OCI-M2 (cell line): ENCODE measurements at regions not wholly inside any gene's neighbourhood (a gene's known extent, or its start where the extent isn't known, plus 50 kb on each side); places are given as distances from the start of the nearest gene placed in this dataset.
"Not testable (repeated sequence)": the region's sequence is repeated elsewhere in the genome, so short reads cannot be mapped to it uniquely, and the experiment has no call there.

Source experiments
- DNase-seq: peaks from one replicate; lab custom pipeline; 2025; ENCODE audit not compliant: unreplicated experiment; lab: John Stamatoyannopoulos, UW

DNA sequence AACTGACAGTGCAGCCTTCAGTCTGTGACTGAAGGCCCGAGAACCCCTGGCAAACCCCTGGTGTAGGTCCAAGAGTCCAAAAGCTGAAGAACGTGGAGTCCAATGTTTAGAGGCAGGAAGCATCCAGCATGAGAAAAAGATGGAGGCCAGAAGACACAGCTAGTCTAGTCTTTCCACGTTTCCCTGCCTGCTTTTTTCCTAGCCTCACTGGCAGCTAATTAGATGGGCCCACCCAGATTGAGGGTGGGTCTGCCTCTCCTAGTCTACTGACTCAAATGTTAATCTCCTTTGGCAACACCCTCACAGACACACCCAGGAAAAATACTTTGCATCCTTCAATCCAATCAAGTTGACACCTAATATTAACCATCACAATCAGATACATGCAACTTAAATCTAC, 87.8 kb downstream of the TENT5D start:
- DNase-seq: not testable (repeated sequence)

DNA sequence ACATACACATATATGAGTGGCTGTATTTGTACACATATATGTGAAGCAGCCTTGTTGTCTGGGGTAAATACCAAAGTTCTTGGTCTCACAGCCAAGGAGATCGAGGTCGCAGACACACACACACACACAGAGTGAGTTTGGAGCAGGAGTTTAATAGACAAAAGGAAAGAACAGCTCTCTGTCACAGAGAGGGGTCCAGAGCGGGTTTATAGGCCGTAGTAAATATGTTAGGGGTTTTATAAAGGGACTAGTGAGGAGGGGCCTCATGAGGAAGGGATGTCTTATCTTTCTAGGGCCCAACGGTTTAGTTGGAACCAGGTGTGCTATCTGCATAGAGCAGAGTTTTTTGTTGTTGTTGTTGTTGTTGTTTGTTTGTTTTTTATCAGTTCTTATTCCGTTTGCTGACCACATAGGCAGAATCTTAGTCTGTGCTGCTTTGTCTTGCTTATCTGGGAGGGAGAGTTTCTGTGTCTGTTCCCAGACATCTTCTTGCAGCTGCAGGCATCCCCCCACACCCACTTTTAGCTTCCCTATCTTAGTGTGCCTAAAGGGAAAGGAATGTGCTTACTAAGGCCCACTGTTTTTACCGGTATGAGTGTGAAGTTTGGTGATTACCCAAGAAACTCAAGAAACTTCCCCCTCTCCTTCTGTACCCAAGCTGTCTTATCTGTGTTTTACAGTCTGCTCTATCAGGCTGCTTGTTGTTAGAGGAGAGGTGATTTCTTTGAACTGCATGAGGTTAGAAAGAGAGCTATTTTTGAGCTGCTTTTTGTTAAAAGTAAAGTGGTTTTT, 91.9 kb downstream of the TENT5D start:
- peak; percentile 32 for DNase-seq

DNA sequence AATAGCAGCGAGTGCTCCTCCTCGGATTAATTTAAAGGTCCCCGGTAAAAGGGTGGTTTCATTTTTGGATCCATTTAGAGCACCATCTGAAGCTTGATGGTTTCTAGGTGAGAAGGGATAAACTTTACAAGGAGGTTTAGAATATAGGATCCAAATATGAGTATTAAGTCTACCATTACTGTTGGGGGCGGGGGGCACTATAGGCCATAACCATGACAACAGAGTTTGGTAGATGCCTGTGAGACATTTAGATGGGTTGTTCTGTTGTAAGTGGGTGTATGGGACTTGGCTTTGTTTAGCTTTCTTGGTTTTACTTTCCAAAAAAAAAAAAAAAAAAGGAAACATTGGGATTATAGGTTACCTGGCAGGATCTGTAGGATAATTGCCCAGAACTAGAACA, 92.7 kb downstream of the TENT5D start:
- DNase-seq: no peak

DNA sequence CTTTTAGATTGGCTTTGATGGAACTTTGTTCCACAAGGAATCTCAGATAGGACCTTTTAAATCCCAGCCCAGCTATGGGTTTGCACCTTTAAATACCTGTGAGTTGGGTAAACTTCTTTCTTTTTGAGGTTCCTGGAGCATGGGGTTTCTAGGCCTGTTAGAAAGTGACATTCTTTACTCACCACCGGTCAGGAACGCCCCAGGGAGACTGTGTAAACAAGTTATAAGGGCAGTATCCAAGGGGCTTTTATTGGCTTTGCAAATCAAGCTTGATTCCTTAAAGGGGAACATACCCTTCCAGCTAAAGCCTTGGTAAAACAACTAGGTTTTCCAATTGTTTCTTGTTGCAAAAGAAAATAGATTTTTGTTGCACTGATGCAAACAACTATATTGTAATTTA, 93.4 kb downstream of the TENT5D start:
- no peak for DNase-seq

DNA sequence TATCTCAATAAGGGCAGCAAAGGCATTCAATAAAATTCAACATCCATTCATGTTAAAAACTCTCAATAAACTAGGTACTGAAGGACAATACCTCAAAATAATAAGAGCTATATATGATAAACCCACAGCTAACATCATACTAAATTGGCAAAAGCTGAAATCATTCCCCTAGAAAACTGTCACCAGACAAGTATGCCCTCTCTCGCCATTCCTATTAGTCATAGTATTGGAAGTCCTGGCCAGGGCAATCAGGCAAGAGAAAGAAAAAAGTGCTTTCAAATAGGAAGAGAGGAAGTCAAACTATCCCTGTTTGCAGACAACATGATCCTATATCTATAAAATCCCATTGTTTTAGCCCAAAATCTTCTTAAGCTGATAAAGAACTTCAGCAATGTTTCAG, 116.8 kb downstream of the TENT5D start:
- no peak for DNase-seq

DNA sequence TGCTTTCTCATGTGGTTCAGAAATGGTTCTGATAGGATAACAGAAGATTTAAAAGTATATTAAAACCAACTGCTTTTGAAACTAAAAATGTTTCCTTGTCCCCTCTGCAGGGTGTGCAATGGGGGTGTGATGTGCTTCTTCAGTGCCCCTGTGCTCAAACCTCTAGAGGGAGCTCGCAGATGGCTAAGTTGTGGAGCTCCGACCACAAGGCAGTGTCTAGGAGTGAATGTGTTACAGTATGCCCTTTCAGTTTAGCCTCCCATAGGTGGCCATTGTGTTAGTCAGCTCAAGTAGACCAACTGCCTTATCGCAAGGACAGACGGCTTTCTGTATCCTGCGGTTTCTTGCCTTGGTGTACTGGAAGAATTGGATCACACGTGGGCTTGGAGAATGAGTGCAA, 130.5 kb downstream of the TENT5D start:
- no peak for DNase-seq

DNA sequence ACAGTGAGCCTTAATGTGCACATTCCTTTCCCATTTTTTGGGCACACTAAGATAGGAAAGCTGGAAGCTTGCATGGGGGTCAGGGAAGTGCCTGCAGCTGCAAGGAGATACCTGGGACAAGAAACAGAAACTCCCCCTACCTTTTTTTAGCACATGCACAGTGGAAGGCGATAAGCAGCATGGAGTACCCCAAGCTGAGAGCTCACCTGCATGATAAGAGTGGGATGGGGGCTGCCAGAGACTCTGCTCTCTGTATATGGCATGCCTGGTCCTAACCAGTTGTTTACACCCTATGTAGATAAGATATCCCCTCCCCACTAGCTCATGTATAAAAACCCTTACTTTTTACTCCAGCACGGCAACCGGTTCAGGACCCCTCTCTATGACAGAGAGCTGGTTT, 135.9 kb downstream of the TENT5D start:
- no peak for DNase-seq

DNA sequence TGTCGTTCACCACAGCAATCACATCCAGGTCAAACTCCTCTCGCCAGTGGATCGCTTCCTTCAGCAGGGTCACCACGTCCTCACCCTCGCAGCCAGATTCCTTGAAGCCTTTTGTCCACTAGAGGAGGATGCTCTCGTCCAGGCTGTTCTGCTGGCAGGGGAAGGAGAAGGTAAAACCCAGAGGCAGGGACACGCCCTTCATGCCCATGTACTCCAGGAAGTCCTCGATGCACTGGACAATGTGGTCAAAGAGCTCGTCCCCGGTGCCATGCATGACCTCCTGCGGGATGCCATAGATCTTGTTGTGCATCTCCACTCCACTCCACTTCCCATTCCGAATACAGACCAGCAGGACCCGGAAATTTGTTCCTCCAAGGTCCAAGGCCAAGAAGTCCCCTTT, 152.4 kb downstream of the TENT5D start:
- DNase-seq: no peak

DNA sequence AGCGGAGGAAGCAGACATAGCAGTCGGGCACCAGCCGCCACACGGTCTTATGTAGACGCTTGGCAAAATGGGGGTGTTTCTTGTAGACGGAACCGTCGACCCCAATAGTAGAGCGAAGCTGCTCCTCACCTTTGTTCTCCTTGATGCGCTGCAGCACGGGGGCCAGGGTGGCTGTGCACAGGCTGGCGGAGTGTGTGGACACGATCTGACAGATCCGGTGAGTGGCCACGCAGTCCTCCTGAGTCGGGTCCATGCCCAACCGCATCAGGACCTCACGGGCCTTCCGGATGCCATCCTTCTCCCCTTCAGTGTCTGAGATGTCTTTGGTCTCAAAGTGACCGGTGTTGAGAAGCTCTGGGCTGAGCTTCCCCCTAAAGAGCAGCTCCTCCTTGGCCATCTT, 153.0 kb downstream of the TENT5D start:
- DNase-seq: no peak

DNA sequence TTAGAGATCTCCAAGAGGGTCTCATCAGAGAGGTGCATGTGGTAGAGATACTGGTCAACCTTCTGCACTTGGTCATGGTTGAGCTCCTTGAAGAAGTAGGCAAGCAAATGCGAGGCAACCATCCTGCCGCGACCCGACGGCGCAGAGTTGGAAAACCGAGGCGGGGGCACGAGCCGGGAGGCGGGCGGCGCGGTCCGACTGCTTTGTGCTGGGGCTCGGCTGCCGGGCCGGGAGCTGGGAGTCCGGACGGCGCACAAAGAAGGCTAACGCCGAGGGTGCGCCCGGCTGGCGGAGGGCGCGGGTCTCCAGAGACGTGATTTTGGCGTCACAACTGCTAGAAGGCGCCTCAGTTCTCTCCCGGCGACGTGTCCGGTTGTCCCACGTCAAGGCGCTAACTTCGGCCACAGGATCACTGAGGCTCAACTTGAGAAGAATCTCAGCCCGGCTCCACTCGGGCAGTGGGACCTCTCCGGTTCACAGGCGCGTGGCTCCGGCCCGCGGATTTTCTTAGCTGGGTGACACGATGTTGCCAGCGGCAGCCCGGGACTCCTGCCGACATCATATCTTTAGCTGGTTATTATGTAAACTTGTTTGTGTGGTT, 154.3 kb downstream of the TENT5D start:
- DNase-seq: not testable (repeated sequence)

DNA sequence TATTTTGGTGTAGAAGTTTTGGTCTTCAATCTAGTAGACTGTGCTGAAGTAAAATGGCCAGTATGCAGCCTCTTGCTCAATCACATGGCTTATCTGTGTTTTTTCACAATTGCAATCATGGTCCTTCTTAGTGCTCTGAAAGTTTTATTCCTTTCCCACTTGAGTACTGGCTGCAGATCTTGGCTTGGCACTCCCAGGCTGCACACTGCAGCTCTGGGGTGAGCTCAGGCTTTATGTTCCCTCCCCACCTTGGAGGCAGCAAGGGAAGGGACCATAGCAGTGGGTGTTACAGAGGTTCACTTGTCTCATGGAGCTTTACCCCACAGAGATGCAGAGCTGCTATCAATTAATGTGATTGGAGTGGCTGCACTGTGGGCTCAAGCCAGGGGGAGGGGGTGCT, 156.0 kb downstream of the TENT5D start:
- DNase-seq: no peak

DNA sequence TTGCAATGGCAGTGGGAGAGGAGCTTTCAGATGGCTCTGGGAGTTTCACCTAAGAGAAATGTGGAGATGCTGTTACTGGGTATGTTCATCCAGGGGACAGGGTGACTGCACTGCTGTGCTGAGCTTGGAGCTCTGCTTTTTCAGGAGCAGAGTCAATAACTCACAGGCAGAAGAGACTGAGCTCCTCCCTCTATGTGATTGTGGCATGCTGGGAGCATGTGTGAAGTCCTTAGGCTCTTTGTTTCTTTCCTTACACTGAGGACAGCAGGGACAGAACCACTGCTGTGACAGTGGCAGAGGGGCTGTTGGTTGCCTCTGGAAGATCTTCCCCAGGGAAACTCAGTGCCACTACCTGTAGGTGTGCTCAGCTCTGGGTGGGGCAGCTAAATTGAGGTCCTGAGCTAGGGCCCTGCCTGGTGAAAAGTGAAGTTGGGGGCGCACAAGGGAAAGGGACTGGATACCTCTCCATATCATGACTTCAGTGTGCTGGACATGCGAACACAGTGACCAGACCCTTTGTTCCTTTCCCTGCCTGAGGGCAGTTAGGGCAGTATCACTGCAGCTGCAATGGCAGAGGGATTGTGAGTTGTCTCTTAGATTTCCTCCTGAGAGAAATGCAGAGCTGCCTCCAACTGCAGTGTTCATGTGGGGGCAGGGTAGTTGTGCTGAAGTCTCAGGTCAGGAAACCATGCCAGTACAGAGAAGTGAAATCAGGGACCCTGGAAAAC, 156.7 kb downstream of the TENT5D start:
- no peak for DNase-seq

DNA sequence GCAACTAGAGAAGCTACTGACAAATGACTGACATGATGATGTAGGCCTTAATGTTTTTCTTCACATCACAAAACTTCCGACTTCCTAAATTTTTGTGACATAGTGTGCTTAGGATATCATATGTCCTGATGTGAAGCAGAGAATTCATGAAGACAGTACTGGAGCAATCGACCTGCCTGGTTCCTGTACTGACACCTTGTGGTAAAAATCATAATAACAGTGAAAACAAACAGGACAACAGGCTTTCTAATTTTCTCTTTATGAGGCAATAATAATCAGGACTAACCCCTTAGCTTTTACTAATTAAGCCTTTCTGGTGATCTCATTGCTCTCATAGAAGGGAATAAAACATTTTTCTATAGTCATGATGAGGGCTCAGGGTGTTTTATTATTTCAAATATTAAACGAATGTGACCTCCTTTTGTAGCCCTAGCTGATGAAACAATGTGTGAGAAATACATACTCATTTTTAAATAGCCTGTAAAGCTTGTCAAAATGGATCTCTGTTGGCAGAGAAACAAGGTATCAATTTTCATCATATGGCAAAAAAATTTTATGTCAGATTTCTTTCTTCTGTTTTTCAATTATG, 158.4 kb downstream of the TENT5D start:
- no peak for DNase-seq

DNA sequence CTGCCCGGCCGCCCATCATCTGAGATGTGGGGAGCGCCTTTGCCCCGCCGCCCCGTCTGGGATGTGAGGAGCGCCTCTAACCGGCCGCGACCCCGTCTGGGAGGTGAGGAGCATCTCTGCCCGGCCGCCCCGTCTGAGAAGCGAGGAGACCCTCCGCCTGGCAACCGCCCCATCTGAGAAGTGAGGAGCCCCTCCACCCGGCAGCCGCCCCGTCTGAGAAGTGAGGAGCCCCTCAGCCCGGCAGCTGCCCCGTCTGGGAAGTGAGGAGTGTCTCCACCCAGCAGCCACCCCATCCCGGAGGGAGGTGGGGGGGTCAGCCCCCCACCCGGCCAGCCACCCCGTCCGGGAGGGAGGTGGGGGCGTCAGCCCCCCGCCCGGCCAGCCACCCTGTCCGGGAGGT, 170.7 kb downstream of the TENT5D start:
- DNase-seq: not testable (repeated sequence)

DNA sequence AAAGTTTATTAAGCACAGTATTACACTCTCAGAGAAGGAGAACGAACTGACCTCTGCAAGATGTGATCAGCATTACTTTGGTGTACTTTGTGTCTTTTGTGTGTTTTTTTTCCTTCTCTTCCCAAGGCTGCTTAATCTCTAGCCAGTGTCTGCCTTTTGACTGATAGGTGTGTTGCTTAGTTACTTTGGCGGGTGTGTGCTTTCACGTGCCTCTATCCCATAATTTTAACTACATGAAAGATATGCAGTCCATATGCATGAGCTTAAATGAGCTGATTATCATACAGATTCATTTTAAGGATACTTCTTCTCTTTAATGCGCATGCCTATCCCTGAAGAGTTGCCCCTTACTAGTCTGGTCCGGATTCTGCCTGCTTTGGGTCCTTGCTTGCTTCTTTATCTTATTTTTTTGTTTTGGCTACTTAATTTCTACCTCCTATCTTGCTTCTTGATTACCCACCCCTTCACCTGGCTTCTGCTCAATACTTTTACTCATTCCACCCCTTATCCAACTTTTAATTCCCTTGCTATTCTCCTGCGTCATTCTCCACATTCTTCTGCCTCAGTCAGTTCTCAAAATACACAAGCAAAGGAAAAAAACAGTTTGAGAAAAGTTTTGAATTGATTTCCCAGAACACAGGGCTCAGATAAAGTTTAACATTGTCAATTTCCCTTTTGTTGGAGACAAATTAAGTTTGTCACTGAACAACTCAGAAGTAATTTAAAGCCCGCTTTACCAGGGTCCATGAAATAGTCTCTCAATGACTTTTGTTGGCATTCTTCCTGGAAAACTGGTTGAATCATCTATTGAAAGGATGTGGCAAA, 182.0 kb downstream of the TENT5D start:
- no peak for DNase-seq
